Activated CD8-positive, alpha-beta memory T cell treated with anti-CD3 and anti-CD28 coated beads for 48 hours (primary cell): ENCODE measurements at regions not wholly inside any gene's neighbourhood (a gene's known extent, or its start where the extent isn't known, plus 50 kb on each side); places are given as distances from the start of the nearest gene placed in this dataset.
"Not testable (repeated sequence)": the region's sequence is repeated elsewhere in the genome, so short reads cannot be mapped to it uniquely, and the experiment has no call there.

ENCODE experiments used
- DNase-seq, 3 experiments: peaks; one replicate each; pipeline ENCODE4 v3.0.0-alpha.2; 2020; ENCODE audit warnings: low read depth in 2 of 3, low spot score in 2 of 3

GRCh38 chr22:34808618-34809017, 257.3 kb upstream of the ISX start:
- DNase-seq, result no peak

- no peak for DNase-seq
These were observed 253.3 kb upstream of the ISX start for GRCh38 chr22:34812631-34813030.

- DNase-seq, result no peak
These were observed 251.5 kb upstream of the ISX start for GRCh38 chr22:34814260-34815025.

DNA sequence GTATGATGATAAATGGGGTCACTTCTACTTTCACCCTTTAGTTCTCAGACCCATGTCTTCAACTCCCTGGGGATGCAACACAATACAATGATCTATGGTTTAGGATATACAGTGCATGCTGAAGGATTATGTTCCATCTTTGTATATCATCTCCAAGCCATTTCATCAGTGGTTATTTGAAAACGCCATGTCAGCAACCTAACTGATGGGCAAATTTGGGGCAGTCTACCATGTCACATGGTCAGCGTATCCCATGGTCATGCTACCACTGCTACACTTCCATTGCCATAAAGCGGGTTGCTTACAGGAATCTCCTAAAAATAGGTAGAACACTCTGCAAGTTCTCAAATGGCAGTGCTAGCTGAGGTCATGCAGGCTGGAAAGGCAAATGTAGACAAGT, 236.5 kb upstream of the ISX start:
- no peak for DNase-seq

- DNase-seq, result no peak
These were observed 231.9 kb upstream of the ISX start for GRCh38 chr22:34834059-34834458.

GRCh38 chr22:34834541-34834940, 231.4 kb upstream of the ISX start:
- DNase-seq, result not testable (repeated sequence)

GRCh38 chr22:34841331-34841771, 224.6 kb upstream of the ISX start:
- DNase-seq, result no peak

GRCh38 chr22:34841911-34842310, 224.0 kb upstream of the ISX start:
- no peak for DNase-seq

DNA sequence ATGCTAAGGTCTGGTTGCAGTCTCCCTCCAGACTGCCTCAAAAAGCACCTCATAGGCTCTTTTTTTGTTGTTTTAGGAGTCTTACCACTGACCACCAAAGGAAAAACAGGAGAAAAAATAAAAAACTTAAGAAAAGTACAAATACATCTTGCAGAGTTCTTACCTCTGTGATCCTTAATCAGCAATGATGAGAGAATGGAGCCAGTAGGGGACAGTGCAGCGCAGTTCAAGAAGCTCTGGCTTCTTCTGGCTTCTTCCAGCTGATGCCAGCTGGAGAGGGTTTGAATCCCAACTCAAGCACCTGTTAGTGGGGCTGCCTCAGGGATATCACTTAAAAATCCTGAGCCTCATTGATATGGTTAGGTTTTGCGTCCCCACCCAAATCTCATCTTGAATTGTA, 223.3 kb upstream of the ISX start:
- no peak for DNase-seq

DNA sequence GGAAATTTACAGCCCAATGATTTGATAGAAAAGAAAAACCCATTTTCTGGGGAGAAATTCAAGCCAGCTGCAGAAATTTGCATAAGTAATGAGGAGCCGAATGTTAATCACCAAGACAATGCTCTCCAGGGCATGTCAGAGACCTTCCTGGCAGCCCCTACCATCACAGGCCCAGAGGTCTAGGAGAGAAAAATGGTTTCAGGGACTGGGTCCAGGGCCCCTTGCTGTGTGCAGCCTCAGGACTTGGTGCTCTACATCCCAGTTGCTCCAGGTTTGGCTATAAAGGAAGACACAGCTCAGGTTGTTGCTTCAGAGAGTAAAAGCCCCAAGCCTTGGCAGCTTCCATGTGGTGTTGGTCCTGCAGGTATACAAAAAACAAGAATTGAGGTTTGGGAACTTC, 222.2 kb upstream of the ISX start:
- DNase-seq, result not testable (repeated sequence)

DNA sequence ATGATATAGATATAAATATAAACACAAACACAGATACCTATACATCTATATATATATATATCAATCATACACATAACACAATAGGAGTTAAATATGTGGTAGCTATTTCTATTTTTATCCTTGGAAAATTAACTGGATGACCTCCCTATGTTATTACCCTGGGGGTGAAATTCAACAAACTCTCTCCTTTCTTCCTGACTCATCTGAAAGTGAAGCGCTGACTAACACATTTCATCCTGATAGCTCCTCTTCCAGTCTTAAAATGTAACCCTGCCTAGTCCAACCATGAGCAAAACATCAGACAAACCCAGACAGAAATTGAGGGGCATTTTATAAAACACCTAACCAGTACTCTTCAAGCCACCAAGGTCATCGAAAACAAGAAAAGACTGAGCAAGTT, 220.6 kb upstream of the ISX start:
- no peak for DNase-seq

GRCh38 chr22:34847072-34847471, 218.9 kb upstream of the ISX start:
- DNase-seq, result no peak

GRCh38 chr22:34849965-34850364, 216.0 kb upstream of the ISX start:
- no peak for DNase-seq

GRCh38 chr22:34851918-34852662, 213.9 kb upstream of the ISX start:
- no peak for DNase-seq

DNA sequence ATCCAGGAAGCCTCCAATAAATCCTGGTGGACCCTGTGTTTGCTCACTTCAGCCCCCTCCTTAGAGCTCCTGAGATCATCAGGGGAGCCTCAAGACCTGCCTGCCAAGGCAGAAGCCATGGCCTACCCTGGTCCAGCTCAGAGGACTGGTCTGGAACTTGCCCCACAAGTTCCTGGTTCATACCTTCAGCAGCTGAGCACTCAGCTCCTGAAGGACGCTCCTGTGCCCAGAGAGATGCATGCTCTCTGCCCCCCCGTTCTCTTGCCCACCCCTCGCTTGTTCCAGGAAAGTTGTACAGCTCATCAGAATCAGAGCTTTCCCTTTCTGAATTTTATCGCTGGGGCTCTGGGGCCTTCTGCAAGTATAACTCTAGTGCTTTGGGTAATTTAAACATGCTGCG, 210.5 kb upstream of the ISX start:
- no peak for DNase-seq

- DNase-seq, result no peak
These were observed 207.9 kb upstream of the ISX start for GRCh38 chr22:34858066-34858465.

DNA sequence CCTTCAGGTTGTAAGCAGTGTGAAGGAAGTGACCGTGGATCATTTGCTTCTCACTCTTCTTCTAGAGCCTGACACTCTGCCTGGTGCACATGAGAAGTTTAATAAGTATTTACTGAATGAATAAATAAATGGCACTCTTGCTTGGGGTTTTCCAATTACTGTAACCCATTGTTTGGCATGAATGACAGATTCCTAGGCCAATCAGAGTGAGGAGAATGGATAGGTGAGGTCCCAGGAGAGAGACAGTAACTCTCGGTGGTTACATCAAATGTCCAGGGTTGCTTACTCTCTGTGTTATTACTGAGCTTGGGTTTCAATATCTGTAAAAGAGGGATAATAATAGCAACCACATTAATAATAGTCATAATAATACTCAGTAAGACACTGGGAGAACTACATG, 204.2 kb upstream of the ISX start:
- no peak for DNase-seq

DNA sequence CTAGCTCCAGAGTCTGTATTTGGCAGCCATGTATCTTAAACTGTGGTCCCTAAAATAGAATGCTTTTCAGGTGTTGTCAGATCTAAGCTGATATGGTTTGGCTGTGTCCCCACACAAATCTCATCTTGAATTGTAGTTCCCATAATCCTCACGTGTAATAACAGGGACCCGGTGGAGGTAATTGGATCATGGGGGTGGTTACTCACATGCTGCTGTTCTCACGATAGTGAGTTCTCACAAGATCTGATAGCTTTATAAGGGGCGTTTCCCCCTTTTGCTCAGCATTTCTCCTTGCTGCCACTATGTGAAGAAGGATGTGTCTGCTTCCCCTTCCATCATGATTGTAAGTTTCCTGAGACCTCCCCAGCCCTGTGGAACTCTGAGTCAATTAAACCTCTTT, 199.9 kb upstream of the ISX start:
- no peak for DNase-seq

DNA sequence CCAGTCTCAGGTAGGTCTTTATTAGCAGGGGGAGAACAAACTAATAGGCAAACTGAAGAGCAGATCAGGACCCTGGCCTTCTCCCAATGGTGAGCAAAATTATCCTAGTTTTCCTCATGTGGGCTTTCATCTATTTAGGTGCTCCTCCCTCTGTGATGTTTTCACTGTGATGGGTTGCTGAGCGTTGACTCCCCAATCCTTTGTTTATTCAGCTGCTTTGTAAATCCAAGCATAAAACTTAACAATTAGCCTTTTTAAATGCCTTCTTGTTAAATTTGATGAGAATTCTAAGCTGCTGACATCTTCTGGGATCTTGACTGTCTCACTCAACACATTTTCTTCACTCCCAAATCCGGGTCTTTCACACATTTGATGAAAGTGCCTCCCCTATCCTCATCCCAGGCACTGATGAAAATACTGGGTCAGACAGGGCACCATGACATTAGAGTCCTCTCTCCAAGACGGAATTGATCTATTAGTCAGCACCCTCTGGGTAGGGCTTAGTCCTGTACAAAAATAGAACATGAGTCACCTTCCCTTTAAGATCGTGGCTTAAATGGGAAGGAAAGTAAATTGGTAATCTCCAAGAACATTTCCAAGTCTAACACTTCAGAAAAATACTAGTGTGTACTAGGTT, 199.3 kb upstream of the ISX start:
- DNase-seq, result no peak

GRCh38 chr22:34877506-34877905, 188.5 kb upstream of the ISX start:
- no peak for DNase-seq

GRCh38 chr22:34878171-34878570, 187.8 kb upstream of the ISX start:
- DNase-seq, result no peak

- no peak for DNase-seq
These were observed 187.0 kb upstream of the ISX start for GRCh38 chr22:34879001-34879400.
